Liver (tissue), 8 donors: ENCODE measurements at regions not wholly inside any gene's neighbourhood (a gene's known extent, or its start where the extent isn't known, plus 50 kb on each side); places are given as distances from the start of the nearest gene placed in this dataset.

ENCODE experiments used
- DNase-seq: peaks from one replicate; pipeline ENCODE4 v3.0.0-alpha.2; 2017; ENCODE audit warnings: low spot score
- H3K27ac ChIP-seq, 2 donors: one replicate each; pipeline ENCODE4 v1.7.0; 2013; ENCODE audit warnings: inconsistent platforms in 2 of 2, low read length in 2 of 2, control low read depth in 1 of 2, low read depth in 1 of 2, mild to moderate bottlenecking in 1 of 2
- H3K27me3 ChIP-seq, 4 donors: one replicate each; pipeline versions ENCODE4 v1.6.1 to v1.7.0; 2013; ENCODE audit warnings: low read length in 3 of 4, inconsistent platforms in 1 of 4, mild to moderate bottlenecking in 1 of 4, moderate library complexity in 1 of 4; ENCODE audit not compliant: control insufficient read depth in 4 of 4, insufficient read depth in 4 of 4
- H3K36me3 ChIP-seq, 4 donors: one replicate each; pipeline versions ENCODE4 v1.6.1 to v1.7.0; 2013; ENCODE audit warnings: low read length in 3 of 4, mild to moderate bottlenecking in 3 of 4, low read depth in 1 of 4, moderate library complexity in 1 of 4; ENCODE audit not compliant: control insufficient read depth in 4 of 4, insufficient read depth in 3 of 4
- H3K4me1 ChIP-seq, 4 donors: one replicate each; pipeline versions ENCODE4 v1.6.1 to v1.7.0; 2013; ENCODE audit warnings: low read length in 3 of 4, mild to moderate bottlenecking in 3 of 4, moderate library complexity in 1 of 4; ENCODE audit not compliant: control insufficient read depth in 4 of 4, insufficient read depth in 4 of 4
- H3K4me3 ChIP-seq, 3 donors: one replicate each; pipeline versions ENCODE4 v1.6.1 to v1.7.0; 2013; ENCODE audit warnings: low read length in 3 of 3, control low read depth in 1 of 3, low read depth in 1 of 3, mild to moderate bottlenecking in 1 of 3
- H3K9ac ChIP-seq, 2 donors: one replicate each; pipeline ENCODE4 v1.7.0; 2013; ENCODE audit warnings: low read length in 2 of 2, mild to moderate bottlenecking in 2 of 2, moderate library complexity in 2 of 2, control low read depth in 1 of 2, low read depth in 1 of 2
- H3K9me3 ChIP-seq, 4 donors: one replicate each; pipeline versions ENCODE4 v1.6.1 to v1.7.0; 2013; ENCODE audit warnings: low read length in 3 of 4; ENCODE audit not compliant: control insufficient read depth in 4 of 4
- EGR1 ChIP-seq, 2 donors: IDR thresholded peaks; 2 replicates each; pipeline ENCODE4 v1.6.1; 2016 to 2018; ENCODE audit warnings: antibody characterized with exemption in 2 of 2, low read depth in 2 of 2
- FOXA1 ChIP-seq: IDR thresholded peaks from 2 replicates; pipeline ENCODE4 v1.6.1; 2016; ENCODE audit warnings: antibody characterized with exemption
- FOXA2 ChIP-seq: IDR thresholded peaks from 2 replicates; pipeline ENCODE4 v1.6.1; 2016; ENCODE audit warnings: antibody characterized with exemption
- GABPA ChIP-seq, 2 donors: IDR thresholded peaks in 1 of 2; conservative IDR thresholded peaks in 1 of 2; 2 replicates each; pipeline ENCODE4 v1.6.1; 2016; ENCODE audit warnings: antibody characterized with exemption in 2 of 2, mild to moderate bottlenecking in 1 of 2, moderate library complexity in 1 of 2
- HNF4A ChIP-seq, 2 donors: conservative IDR thresholded peaks; 2 replicates each; pipeline ENCODE4 v1.6.1; 2016; ENCODE audit warnings: antibody characterized with exemption in 2 of 2, mild to moderate bottlenecking in 2 of 2
- HNF4G ChIP-seq: IDR thresholded peaks from 2 replicates; pipeline ENCODE4 v1.6.1; 2016; ENCODE audit warnings: antibody characterized with exemption
- JUND ChIP-seq, 2 donors: IDR thresholded peaks; 2 replicates each; pipeline ENCODE4 v1.6.1; 2016; ENCODE audit warnings: antibody characterized with exemption in 2 of 2
- RAD21 ChIP-seq, 2 donors: IDR thresholded peaks; 2 replicates each; pipeline ENCODE4 v1.6.1; 2016; ENCODE audit warnings: antibody characterized with exemption in 2 of 2, mild to moderate bottlenecking in 2 of 2
- RXRA ChIP-seq, 2 donors: IDR thresholded peaks; 2 replicates each; pipeline ENCODE4 v1.6.1; 2017 to 2018; ENCODE audit warnings: antibody characterized with exemption in 2 of 2, mild to moderate bottlenecking in 1 of 2
- SP1 ChIP-seq: IDR thresholded peaks from 2 replicates; pipeline ENCODE4 v1.6.1; 2018; ENCODE audit warnings: antibody characterized with exemption, mild to moderate bottlenecking
- TAF1 ChIP-seq: conservative IDR thresholded peaks from 2 replicates; pipeline ENCODE4 v1.6.1; 2016; ENCODE audit warnings: antibody characterized with exemption, mild to moderate bottlenecking
- YY1 ChIP-seq: IDR thresholded peaks from 2 replicates; pipeline ENCODE4 v1.6.1; 2016; ENCODE audit warnings: antibody characterized with exemption, mild to moderate bottlenecking
- WGBS: extraction: QIAGEN DNeasy Blood & Tissue Kit; methylation state at CpG from one replicate; pipeline ENCODE4 v1.1.7; 2013; 5-methylcytosine and 5-hydroxymethylcytosine counted together
- TF ChIP-seq, protein P1 (sequence below): IDR thresholded peaks from 2 replicates; pipeline ENCODE4 v1.6.1; 2016; ENCODE audit warnings: antibody characterized with exemption, mild to moderate bottlenecking
- TF ChIP-seq, protein P2 (sequence below): fragments of 150-350 bp; IDR thresholded peaks from 2 replicates; pipeline ENCODE4 v1.5.1; 2017; ENCODE audit warnings: improper control_type of control experiment, low read depth, low read length; ENCODE audit not compliant: missing input control
- TF ChIP-seq, protein P3 (sequence below): IDR thresholded peaks from 2 replicates; pipeline ENCODE4 v1.6.1; 2016; ENCODE audit warnings: antibody characterized with exemption
- TF ChIP-seq, protein P4 (sequence below): IDR thresholded peaks from 2 replicates; pipeline ENCODE4 v1.6.1; 2016; ENCODE audit warnings: antibody characterized with exemption
- TF ChIP-seq, protein P5 (sequence below): IDR thresholded peaks from 2 replicates; pipeline ENCODE4 v1.6.1; 2016; ENCODE audit warnings: antibody characterized with exemption
- donor health status: healthy.
- donor health status: healthy.
- donor health status: healthy.
- donor health status: healthy.
- donor health status: healthy.

DNA sequence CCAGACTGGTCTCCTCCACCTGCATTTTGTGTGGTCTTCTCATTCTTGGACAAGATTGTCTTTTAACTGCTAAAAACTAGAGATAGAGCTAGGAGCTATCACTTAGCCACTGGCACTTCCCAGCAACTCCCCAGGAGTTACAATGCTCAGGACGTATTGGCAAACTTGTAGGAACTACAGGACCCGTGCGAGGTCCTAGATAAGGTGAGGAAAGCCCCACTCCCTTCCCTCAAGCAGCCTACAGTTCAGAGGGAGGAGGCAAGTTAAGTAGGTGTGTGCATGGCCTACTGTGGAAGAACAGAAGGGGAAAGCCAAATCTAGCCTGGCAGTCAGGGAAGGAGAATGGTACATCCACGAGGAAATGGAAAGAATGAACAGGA lies 504.7 kb upstream of the PROK2 start:
- TF ChIP-seq RAD21 (IDR thresholded peaks at IDR 0.05): no peak
- no peak for TF ChIP-seq FOXA2
- no peak for TF ChIP-seq HNF4G
- no peak for TF ChIP-seq YY1
- no peak for TF ChIP-seq SP1
- TF ChIP-seq EGR1 (IDR thresholded peaks at IDR 0.05; ENCODE audit: low read depth in 2 of 2): no peak
- no peak for TF ChIP-seq TAF1
- no peak for TF ChIP-seq JUND (IDR thresholded peaks at IDR 0.05)
- TF ChIP-seq, protein P1, sequence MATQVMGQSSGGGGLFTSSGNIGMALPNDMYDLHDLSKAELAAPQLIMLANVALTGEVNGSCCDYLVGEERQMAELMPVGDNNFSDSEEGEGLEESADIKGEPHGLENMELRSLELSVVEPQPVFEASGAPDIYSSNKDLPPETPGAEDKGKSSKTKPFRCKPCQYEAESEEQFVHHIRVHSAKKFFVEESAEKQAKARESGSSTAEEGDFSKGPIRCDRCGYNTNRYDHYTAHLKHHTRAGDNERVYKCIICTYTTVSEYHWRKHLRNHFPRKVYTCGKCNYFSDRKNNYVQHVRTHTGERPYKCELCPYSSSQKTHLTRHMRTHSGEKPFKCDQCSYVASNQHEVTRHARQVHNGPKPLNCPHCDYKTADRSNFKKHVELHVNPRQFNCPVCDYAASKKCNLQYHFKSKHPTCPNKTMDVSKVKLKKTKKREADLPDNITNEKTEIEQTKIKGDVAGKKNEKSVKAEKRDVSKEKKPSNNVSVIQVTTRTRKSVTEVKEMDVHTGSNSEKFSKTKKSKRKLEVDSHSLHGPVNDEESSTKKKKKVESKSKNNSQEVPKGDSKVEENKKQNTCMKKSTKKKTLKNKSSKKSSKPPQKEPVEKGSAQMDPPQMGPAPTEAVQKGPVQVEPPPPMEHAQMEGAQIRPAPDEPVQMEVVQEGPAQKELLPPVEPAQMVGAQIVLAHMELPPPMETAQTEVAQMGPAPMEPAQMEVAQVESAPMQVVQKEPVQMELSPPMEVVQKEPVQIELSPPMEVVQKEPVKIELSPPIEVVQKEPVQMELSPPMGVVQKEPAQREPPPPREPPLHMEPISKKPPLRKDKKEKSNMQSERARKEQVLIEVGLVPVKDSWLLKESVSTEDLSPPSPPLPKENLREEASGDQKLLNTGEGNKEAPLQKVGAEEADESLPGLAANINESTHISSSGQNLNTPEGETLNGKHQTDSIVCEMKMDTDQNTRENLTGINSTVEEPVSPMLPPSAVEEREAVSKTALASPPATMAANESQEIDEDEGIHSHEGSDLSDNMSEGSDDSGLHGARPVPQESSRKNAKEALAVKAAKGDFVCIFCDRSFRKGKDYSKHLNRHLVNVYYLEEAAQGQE: no peak
- no peak for TF ChIP-seq RXRA (IDR thresholded peaks at IDR 0.05)
- TF ChIP-seq, protein P2, sequence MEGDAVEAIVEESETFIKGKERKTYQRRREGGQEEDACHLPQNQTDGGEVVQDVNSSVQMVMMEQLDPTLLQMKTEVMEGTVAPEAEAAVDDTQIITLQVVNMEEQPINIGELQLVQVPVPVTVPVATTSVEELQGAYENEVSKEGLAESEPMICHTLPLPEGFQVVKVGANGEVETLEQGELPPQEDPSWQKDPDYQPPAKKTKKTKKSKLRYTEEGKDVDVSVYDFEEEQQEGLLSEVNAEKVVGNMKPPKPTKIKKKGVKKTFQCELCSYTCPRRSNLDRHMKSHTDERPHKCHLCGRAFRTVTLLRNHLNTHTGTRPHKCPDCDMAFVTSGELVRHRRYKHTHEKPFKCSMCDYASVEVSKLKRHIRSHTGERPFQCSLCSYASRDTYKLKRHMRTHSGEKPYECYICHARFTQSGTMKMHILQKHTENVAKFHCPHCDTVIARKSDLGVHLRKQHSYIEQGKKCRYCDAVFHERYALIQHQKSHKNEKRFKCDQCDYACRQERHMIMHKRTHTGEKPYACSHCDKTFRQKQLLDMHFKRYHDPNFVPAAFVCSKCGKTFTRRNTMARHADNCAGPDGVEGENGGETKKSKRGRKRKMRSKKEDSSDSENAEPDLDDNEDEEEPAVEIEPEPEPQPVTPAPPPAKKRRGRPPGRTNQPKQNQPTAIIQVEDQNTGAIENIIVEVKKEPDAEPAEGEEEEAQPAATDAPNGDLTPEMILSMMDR: no peak
- no peak for TF ChIP-seq HNF4A (conservative IDR thresholded peaks at IDR 0.05)
- TF ChIP-seq, protein P3, sequence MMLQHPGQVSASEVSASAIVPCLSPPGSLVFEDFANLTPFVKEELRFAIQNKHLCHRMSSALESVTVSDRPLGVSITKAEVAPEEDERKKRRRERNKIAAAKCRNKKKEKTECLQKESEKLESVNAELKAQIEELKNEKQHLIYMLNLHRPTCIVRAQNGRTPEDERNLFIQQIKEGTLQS: no peak
- TF ChIP-seq, protein P4, sequence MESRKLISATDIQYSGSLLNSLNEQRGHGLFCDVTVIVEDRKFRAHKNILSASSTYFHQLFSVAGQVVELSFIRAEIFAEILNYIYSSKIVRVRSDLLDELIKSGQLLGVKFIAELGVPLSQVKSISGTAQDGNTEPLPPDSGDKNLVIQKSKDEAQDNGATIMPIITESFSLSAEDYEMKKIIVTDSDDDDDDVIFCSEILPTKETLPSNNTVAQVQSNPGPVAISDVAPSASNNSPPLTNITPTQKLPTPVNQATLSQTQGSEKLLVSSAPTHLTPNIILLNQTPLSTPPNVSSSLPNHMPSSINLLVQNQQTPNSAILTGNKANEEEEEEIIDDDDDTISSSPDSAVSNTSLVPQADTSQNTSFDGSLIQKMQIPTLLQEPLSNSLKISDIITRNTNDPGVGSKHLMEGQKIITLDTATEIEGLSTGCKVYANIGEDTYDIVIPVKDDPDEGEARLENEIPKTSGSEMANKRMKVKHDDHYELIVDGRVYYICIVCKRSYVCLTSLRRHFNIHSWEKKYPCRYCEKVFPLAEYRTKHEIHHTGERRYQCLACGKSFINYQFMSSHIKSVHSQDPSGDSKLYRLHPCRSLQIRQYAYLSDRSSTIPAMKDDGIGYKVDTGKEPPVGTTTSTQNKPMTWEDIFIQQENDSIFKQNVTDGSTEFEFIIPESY: no peak
- TF ChIP-seq GABPA (IDR thresholded peaks at IDR 0.05 in 1 of 2, conservative IDR thresholded peaks at IDR 0.05 in 1 of 2): no peak
- no peak for TF ChIP-seq FOXA1
- H3K9ac ChIP-seq: no peak overlapping the region
- no peaks in the 10 kb centered on the region for H3K4me1 ChIP-seq
- no peaks in the 10 kb centered on the region for H3K9me3 ChIP-seq
- peak; percentile 56 for DNase-seq
- no peak overlapping the region for H3K4me3 ChIP-seq
- H3K27me3 ChIP-seq: no peaks in the 10 kb centered on the region
- 87% methylated on average over 4 of the region's 4 CpGs for WGBS
- H3K27ac ChIP-seq: no peak overlapping the region
- H3K36me3 ChIP-seq: no peaks in the 10 kb centered on the region

DNA sequence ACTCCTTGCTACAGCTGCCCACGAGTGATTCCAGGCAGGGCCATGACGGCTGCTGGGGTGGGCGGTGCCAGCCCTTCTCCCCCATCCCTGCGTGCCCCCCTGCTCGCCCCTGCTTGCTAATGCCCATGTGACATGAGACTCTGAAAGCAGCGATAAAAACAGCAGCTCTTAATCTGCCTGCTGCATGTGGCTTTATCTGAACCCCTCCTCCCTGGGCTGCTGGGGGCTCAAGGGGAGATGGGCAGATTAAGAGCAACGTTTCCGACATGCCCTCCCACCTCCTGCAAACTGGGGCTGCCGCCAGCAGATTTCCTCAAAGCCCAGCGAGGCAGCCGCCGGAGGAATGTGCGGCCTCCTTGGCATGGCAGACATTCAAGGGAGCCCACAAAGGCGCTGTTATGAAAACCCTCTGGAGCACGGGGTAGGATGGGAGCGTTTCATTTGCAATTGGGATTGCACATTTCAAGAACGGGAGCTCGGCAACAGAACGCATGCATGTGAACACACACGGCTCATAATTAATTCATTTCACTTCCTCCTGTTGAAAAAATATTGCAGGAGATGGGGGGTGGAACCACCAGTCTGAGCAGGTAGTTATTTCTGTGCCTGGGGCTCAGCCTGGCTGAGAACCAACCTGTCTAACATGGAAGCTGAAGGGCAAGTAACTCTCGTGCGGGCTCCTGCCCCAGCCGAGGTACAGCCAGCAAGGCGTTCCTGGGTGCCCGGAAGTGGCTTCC lies 504.2 kb upstream of the PROK2 start:
- Histone ChIP-seq H3K4me3 (no peak overlapping the region), H3K4me1 (no peaks in the 10 kb centered on the region), H3K27me3 (no peaks in the 10 kb centered on the region), H3K9me3 (no peaks in the 10 kb centered on the region), H3K9ac (no peak overlapping the region), H3K36me3 (no peaks in the 10 kb centered on the region), H3K27ac (no peak overlapping the region)
- peak; percentile 85 for DNase-seq
- WGBS: 69% methylated on average over 25 of the region's 25 CpGs
- TF ChIP-seq, protein P4: no peak
- no peak for TF ChIP-seq EGR1 (IDR thresholded peaks at IDR 0.05; ENCODE audit: low read depth in 2 of 2)
- no peak for TF ChIP-seq HNF4A (conservative IDR thresholded peaks at IDR 0.05)
- TF ChIP-seq, protein P5, sequence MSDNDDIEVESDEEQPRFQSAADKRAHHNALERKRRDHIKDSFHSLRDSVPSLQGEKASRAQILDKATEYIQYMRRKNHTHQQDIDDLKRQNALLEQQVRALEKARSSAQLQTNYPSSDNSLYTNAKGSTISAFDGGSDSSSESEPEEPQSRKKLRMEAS: no peak
- TF ChIP-seq RAD21 (IDR thresholded peaks at IDR 0.05): no peak
- no peak for TF ChIP-seq RXRA (IDR thresholded peaks at IDR 0.05)
- TF ChIP-seq TAF1: no peak
- TF ChIP-seq, protein P2: no peak
- TF ChIP-seq YY1: no peak
- no peak for TF ChIP-seq JUND (IDR thresholded peaks at IDR 0.05)
- no peak for TF ChIP-seq FOXA1
